ENCODE measurements at regions not wholly inside any gene's neighbourhood (a gene's known extent, or its start where the extent isn't known, plus 50 kb on each side); places are given as distances from the start of the nearest gene placed in this dataset.
A peak's percentile ranks its signal among the peaks of the same experiment; 100 is the strongest.

DNA sequence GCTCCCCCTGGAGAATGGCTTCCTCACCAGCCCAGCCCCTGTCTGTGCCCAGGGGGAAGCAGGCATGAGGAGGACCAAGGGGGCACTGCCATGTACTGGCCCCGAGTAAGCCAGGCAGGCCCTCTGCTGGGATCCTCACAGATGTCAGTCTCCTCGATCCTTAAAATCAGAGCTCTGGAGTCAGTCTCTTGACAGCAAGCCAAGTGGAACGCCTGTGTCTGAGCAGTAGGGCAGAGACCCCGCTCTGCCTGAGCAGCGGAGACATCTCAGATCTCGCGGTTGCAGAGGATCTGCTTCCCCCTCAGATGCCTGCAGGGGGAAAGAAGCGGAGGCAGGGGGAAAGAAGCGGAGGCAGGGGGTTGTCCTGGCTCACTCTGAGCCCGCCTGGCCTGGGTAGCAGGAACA lies 92.6 kb downstream of the SNX5 start (continued):
- no peak for TF ChIP-seq ZNF276 (CRISPR knock-in tag; IDR thresholded peaks at IDR 0.05; ENCODE audit: low read depth)
- no peak for TF ChIP-seq ZBTB1 (CRISPR knock-in tag; IDR thresholded peaks at IDR 0.05; ENCODE audit: borderline replicate concordance)
- TF ChIP-seq ZBTB4 (CRISPR knock-in tag; IDR thresholded peaks at IDR 0.05; ENCODE audit: borderline replicate concordance) = 0 out of 2 replicates have a peak, but pooled peaks have one; percentile 60
- peak; percentile 9; the same call in 1 of the 2 replicates for TF ChIP-seq GABPB1 (CRISPR knock-in tag; IDR thresholded peaks at IDR 0.05)
- TF ChIP-seq HNRNPUL1 (IDR thresholded peaks at IDR 0.05; ENCODE audit: low read depth, low read length) = no peak
- no peak for TF ChIP-seq ZNF142 (CRISPR knock-in tag; IDR thresholded peaks at IDR 0.05)
- TF ChIP-seq NFAT5 (CRISPR knock-in tag; IDR thresholded peaks at IDR 0.05) = no peak
- TF ChIP-seq TOPORS (CRISPR knock-in tag; IDR thresholded peaks at IDR 0.05) = no peak
- TF ChIP-seq RCOR2 (CRISPR knock-in tag; IDR thresholded peaks at IDR 0.05) = 0 out of 2 replicates have a peak, but pooled peaks have one; percentile 13
- TF ChIP-seq ZBTB7A (CRISPR knock-in tag; IDR thresholded peaks at IDR 0.05) = peak; percentile 63; the same call in 1 of the 2 replicates
- no peak for TF ChIP-seq KAT8 (CRISPR knock-in tag; IDR thresholded peaks at IDR 0.05)
- 0 out of 2 replicates have a peak, but pooled peaks have one; percentile 23 for TF ChIP-seq GFI1 (CRISPR knock-in tag; IDR thresholded peaks at IDR 0.05; ENCODE audit: borderline replicate concordance)

All from HepG2 (cell line).